ENCODE measurements at regions not wholly inside any gene's neighbourhood (a gene's known extent, or its start where the extent isn't known, plus 50 kb on each side); places are given as distances from the start of the nearest gene placed in this dataset.
A peak's percentile ranks its signal among the peaks of the same experiment; 100 is the strongest.

DNA sequence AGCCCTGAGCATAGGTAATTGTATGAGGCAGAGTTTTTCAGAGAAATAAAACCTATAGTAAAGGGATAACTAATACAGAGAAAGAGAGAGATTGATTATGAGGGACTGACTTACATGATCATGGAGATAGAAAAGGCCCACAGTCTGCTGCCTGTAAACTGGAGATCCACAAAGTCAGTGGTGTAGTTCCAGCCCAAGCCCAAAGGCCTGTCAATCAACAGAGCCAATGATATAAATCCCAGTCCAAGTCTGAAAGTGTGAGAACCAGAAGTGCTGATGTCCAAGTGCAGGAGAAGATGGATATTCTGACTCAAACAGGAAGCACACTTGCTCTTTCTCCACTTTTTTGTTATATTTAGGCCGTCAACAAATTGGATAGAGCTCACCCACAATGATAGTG, 340.1 kb upstream of the RGS18 start:
- peak overlapping the region; percentile 51; the same call in 1 of the 2 replicates for H2AFZ ChIP-seq (ENCODE audit: low read depth, low read length)
- POLR2A ChIA-PET = no interaction called here
- no peak overlapping the region for H3K4me2 ChIP-seq (ENCODE audit: insufficient read depth, low read length)
- TF ChIP-seq PKNOX1 (IDR thresholded peaks at IDR 0.05) = peak; percentile 85
- TF ChIP-seq STAT5A (IDR thresholded peaks at IDR 0.05; ENCODE audit: borderline replicate concordance, low read length) = no peak
- H3K36me3 ChIP-seq (ENCODE audit: control insufficient read depth, insufficient read depth, low read length) = no peaks in the 10 kb centered on the region
- H3K9ac ChIP-seq (ENCODE audit: insufficient read depth in 1 of 2, low read depth in 2 of 2, low read length in 2 of 2) = no peak overlapping the region
- intact Hi-C loops (cut with micrococcal nuclease) = no loop called here
- H3K79me2 ChIP-seq (ENCODE audit: control insufficient read depth, insufficient read depth, low read length) = no peaks in the 10 kb centered on the region
- WGBS (ENCODE audit: insufficient coverage, low coverage, missing lambda C conversion rate) = 37% methylated on average over 1 of the region's 1 CpG
- DNase-seq (ENCODE audit: extremely low read depth in 1 of 4, low spot score in 3 of 4) = no peak
- H3K9me3 ChIP-seq (replicated peaks; ENCODE audit: control insufficient read depth, insufficient read depth, low read depth, low read length) = no peaks in the 10 kb centered on the region; the same call in 1 of the 2 replicates
- no peaks in the 10 kb centered on the region for H4K20me1 ChIP-seq (replicated peaks; ENCODE audit: control insufficient read depth, insufficient read depth, low read length)
- H3K4me1 ChIP-seq (replicated peaks in 1 of 2; ENCODE audit: control insufficient read depth in 2 of 2, insufficient read depth in 2 of 2, low read length in 2 of 2) = peaks cover 0 to 9% of the 10 kb centered on the region in 2 experiments; a peak in 2 of 5 replicates
- BruUV-seq (replicated peaks) = no TSS peak
- in situ Hi-C loops (cut with MboI) = no loop called here
- H3K27ac ChIP-seq (ENCODE audit: extremely low read depth, low read depth, low read length) = no peak overlapping the region
- FAIRE-seq = no peak
- no peaks in the 10 kb centered on the region for H3K27me3 ChIP-seq (ENCODE audit: control insufficient read depth in 2 of 2, insufficient read depth in 2 of 2, low read length in 2 of 2)
- no peak overlapping the region for H3K4me3 ChIP-seq
- no peak; the same call in 2 of the 3 replicates for ATAC-seq
- H3K9me1 ChIP-seq (ENCODE audit: control insufficient read depth, insufficient read depth, low read length) = no peaks in the 10 kb centered on the region
- CTCF ChIA-PET (ENCODE audit: low intra/inter-chr PET ratio) = no interaction called here

DNA sequence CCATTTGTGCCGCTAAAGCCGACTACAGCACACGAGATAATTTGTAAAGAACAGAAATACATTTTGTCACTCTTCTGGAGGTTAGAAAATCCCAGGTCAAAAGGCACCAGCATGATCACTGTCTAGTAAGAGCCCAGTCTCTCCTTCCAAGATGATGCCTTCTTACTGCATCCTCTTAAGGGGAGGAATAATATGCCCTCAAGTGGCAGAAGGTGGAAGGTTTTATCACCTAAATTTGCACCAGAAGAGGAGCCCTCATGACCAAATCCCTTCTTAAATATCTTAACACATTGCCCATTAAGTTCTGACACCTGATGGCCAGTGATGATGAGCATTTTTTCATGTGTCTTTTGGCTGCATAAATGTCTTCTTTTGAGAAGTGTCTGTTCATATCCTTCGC, 326.7 kb upstream of the RGS18 start:
- H3K9me1 ChIP-seq (ENCODE audit: control insufficient read depth, insufficient read depth, low read length) = no peaks in the 10 kb centered on the region
- no peak overlapping the region for H3K4me3 ChIP-seq
- H4K20me1 ChIP-seq (replicated peaks; ENCODE audit: control insufficient read depth, insufficient read depth, low read length) = no peaks in the 10 kb centered on the region
- POLR2A ChIA-PET = no interaction called here
- in situ Hi-C loops (cut with MboI) = no loop called here
- peak; percentile 15 for FAIRE-seq
- no peak overlapping the region for H3K9ac ChIP-seq (ENCODE audit: insufficient read depth in 1 of 2, low read depth in 2 of 2, low read length in 2 of 2)
- WGBS (ENCODE audit: insufficient coverage, low coverage, missing lambda C conversion rate) = 77% methylated on average over 4 of the region's 4 CpGs
- ATAC-seq = peak; percentile 84
- H3K9me3 ChIP-seq (replicated peaks; ENCODE audit: control insufficient read depth, insufficient read depth, low read depth, low read length) = peaks cover 3% of the 10 kb centered on the region; the same call in 1 of the 2 replicates
- no TSS peak for BruUV-seq (replicated peaks)
- H3K27ac ChIP-seq (ENCODE audit: extremely low read depth, low read depth, low read length) = no peak overlapping the region
- no peaks in the 10 kb centered on the region; the same call in 2 of the 3 replicates for H3K36me3 ChIP-seq (ENCODE audit: control insufficient read depth, insufficient read depth, low read length)
- CTCF ChIA-PET (ENCODE audit: low intra/inter-chr PET ratio) = no interaction called here
- H3K79me2 ChIP-seq (ENCODE audit: control insufficient read depth, insufficient read depth, low read length) = no peaks in the 10 kb centered on the region
- no peaks in the 10 kb centered on the region for H3K27me3 ChIP-seq (ENCODE audit: control insufficient read depth in 2 of 2, insufficient read depth in 2 of 2, low read length in 2 of 2)
- no peak overlapping the region for H2AFZ ChIP-seq (ENCODE audit: low read depth, low read length)
- no peaks in the 10 kb centered on the region for H3K4me1 ChIP-seq (replicated peaks in 1 of 2; ENCODE audit: control insufficient read depth in 2 of 2, insufficient read depth in 2 of 2, low read length in 2 of 2)
- no peak overlapping the region for H3K4me2 ChIP-seq (ENCODE audit: insufficient read depth, low read length)
- DNase-seq (ENCODE audit: extremely low read depth in 1 of 4, low spot score in 3 of 4) = peak in 2 of 4 experiments; percentile 10 to 45
- intact Hi-C loops (cut with micrococcal nuclease) = no loop called here
- TF ChIP-seq YY1 (IDR thresholded peaks at IDR 0.05; ENCODE audit: borderline replicate concordance in 1 of 3, control insufficient read depth in 1 of 3, extremely low read depth in 1 of 3, insufficient read depth in 3 of 3, insufficient read length in 1 of 3, insufficient replicate concordance in 2 of 3, low read depth in 1 of 3, low read length in 2 of 3) (no peak), SMC3 (conservative IDR thresholded peaks at IDR 0.05; ENCODE audit: insufficient read depth, low read depth, low read length) (0 out of 2 replicates have a peak, but pooled peaks have one; percentile 13), NR2C1 (IDR thresholded peaks at IDR 0.05) (no peak), NR2C1 (tag; IDR thresholded peaks at IDR 0.05) (no peak), MTA2 (IDR thresholded peaks at IDR 0.05; ENCODE audit: low read depth) (no peak), CTCF (IDR thresholded peaks at IDR 0.05 in 2 of 3, conservative IDR thresholded peaks at IDR 0.05 in 1 of 3; ENCODE audit: insufficient read depth in 2 of 3, low read depth in 1 of 3, low read length in 3 of 3) (peak in 2 of 3 experiments; percentile 21 to 45; a peak in 3 of 6 replicates), FOXK2 (conservative IDR thresholded peaks at IDR 0.05 in 1 of 2, IDR thresholded peaks at IDR 0.05 in 1 of 2; ENCODE audit: low read depth in 2 of 2) (no peak), RAD21 (CRISPR knock-in tag; conservative IDR thresholded peaks at IDR 0.05 in 1 of 2, IDR thresholded peaks at IDR 0.05 in 1 of 2) (peak in 1 of 2 experiments; percentile 67; a peak in 2 of 4 replicates)
